ENCODE measurements at regions not wholly inside any gene's neighbourhood (a gene's known extent, or its start where the extent isn't known, plus 50 kb on each side); places are given as distances from the start of the nearest gene placed in this dataset.

DNA sequence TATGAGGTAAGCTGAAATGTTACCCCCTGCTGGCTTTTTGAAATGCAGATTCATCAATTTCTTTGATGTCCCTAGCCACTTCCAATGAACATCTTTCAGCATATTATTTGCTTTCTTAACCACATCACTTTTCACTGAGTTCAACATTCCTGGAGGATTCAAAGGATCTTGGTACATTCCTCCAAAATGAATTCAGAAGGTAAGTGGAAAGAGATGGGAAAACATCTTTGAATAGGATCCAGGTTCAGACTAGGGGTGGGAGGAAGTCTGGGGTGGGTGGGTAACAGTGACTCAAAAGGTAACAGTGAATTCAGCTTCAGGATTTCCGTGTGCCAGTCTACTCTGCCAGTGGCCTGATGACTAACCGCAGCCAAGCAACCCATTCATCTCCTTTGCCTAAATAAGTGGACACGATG lies 180.7 kb downstream of the ZC3H11B start:
- TF ChIP-seq, protein P1, sequence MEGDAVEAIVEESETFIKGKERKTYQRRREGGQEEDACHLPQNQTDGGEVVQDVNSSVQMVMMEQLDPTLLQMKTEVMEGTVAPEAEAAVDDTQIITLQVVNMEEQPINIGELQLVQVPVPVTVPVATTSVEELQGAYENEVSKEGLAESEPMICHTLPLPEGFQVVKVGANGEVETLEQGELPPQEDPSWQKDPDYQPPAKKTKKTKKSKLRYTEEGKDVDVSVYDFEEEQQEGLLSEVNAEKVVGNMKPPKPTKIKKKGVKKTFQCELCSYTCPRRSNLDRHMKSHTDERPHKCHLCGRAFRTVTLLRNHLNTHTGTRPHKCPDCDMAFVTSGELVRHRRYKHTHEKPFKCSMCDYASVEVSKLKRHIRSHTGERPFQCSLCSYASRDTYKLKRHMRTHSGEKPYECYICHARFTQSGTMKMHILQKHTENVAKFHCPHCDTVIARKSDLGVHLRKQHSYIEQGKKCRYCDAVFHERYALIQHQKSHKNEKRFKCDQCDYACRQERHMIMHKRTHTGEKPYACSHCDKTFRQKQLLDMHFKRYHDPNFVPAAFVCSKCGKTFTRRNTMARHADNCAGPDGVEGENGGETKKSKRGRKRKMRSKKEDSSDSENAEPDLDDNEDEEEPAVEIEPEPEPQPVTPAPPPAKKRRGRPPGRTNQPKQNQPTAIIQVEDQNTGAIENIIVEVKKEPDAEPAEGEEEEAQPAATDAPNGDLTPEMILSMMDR (IDR thresholded peaks at IDR 0.05) = no peak
- TF ChIP-seq POLR2A (IDR thresholded peaks at IDR 0.05) = no peak
